PC-3 (cell line): ENCODE measurements at regions not wholly inside any gene's neighbourhood (a gene's known extent, or its start where the extent isn't known, plus 50 kb on each side); places are given as distances from the start of the nearest gene placed in this dataset.

Experiments used
- CTCF ChIP-seq: fragments of 300-600 bp; sonication (generic); conservative IDR thresholded peaks from 2 replicates; pipeline ENCODE4 v1.5.1; 2017; ENCODE audit warnings: antibody characterized with exemption, low read depth, mild to moderate bottlenecking, low read length
- EZH2 ChIP-seq: fragments of 300-600 bp; sonication (generic); IDR thresholded peaks from one replicate; pipeline ENCODE4 v1.6.1; 2017; ENCODE audit warnings: antibody characterized with exemption, mild to moderate bottlenecking, low read length; ENCODE audit not compliant: unreplicated experiment

DNA sequence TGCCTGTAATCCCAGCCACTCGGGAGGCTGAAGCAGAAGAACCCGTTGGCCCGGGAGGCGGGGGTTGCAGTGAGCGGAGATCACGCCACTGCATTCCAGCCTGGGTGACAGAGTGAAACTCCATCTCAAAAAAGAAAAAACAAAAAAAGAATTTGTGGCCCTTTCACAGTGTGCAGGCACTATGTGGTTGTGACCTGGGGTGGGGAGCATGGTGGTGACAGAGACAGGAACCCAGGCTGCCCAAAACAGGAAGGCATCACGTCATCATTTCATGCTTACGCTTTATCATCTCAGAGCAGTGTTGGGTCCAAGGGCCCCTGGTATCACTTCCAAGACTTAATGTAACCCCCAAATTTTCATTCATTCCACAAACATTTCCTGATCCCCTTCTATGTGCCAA, 175.7 kb upstream of the GSC start:
- TF ChIP-seq CTCF (no peak), EZH2 (no peak)
